ENCODE measurements at regions not wholly inside any gene's neighbourhood (a gene's known extent, or its start where the extent isn't known, plus 50 kb on each side); places are given as distances from the start of the nearest gene placed in this dataset.

- Histone ChIP-seq H3K27ac (no peak overlapping the region), H3K4me3 (ENCODE audit: low read depth, low read length) (no peak overlapping the region), H3K36me3 (no peaks in the 10 kb centered on the region), H3K9me3 (ENCODE audit: severe bottlenecking) (no peaks in the 10 kb centered on the region), H3K27me3 (ENCODE audit: insufficient read depth, low read depth, severe bottlenecking) (no peaks in the 10 kb centered on the region)
- TF ChIP-seq CTCF (IDR thresholded peaks at IDR 0.05; ENCODE audit: low read depth, low read length): no peak
- DNase-seq: no peak
Measured at GRCh38 chr5:145204743-145205142, 630.4 kb downstream of the PRELID2 start.

DNA sequence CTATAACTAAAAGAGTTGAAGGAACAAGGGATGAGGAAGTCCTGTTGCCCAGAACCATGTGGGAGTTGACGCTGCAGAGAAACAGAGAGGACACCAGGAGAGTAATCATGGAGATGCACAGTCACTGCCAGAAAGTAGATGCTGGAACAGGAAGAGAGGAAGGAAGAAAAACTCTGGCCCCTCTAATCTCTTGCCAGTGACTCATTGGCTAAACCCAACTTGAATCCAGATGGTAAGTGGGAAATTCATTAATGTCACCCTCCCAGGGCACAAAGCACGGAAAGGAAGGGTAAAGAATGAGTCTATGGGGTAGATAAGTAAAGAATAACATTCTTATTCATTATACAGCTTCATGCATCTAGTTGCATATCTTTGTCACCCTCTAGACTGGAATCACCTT lies 631.9 kb downstream of the PRELID2 start:
- DNase-seq: no peak
- Histone ChIP-seq H3K9me3 (ENCODE audit: severe bottlenecking) (no peaks in the 10 kb centered on the region), H3K4me3 (ENCODE audit: low read depth, low read length) (no peak overlapping the region), H3K36me3 (no peaks in the 10 kb centered on the region), H3K27ac (no peak overlapping the region), H3K27me3 (ENCODE audit: insufficient read depth, low read depth, severe bottlenecking) (no peaks in the 10 kb centered on the region)
- no peak for TF ChIP-seq CTCF (IDR thresholded peaks at IDR 0.05; ENCODE audit: low read depth, low read length)

- no peak overlapping the region for H3K4me3 ChIP-seq (ENCODE audit: low read depth, low read length)
- no peak for DNase-seq
- no peaks in the 10 kb centered on the region for H3K9me3 ChIP-seq (ENCODE audit: severe bottlenecking)
- H3K27ac ChIP-seq: no peak overlapping the region
- no peaks in the 10 kb centered on the region for H3K36me3 ChIP-seq
- TF ChIP-seq CTCF (IDR thresholded peaks at IDR 0.05; ENCODE audit: low read depth, low read length): no peak
- H3K27me3 ChIP-seq (ENCODE audit: insufficient read depth, low read depth, severe bottlenecking): no peaks in the 10 kb centered on the region
Measured at GRCh38 chr5:145198525-145199260, 636.4 kb downstream of the PRELID2 start.

DNA sequence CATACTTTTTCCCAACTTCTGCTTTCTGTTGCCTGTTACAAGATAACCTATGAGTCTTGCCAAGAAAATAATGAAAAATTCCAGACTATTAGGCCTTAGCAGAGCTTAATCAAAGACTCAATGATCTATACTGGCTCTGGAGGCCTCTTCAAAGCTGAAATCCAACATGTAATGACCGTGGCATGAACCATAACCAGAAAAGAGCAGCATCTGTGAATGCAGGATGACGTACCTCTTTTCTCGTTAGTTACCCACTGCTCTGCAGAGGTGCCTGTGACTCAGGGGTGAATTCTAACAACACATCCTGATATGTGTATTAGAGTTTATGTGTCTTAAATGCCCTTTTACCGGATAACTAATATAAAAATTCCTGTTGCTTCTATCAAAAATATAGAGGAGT lies 645.4 kb downstream of the PRELID2 start:
- no peaks in the 10 kb centered on the region for H3K9me3 ChIP-seq (ENCODE audit: severe bottlenecking)
- H3K36me3 ChIP-seq: no peaks in the 10 kb centered on the region
- H3K27ac ChIP-seq: no peak overlapping the region
- no peaks in the 10 kb centered on the region for H3K27me3 ChIP-seq (ENCODE audit: insufficient read depth, low read depth, severe bottlenecking)
- H3K4me3 ChIP-seq (ENCODE audit: low read depth, low read length): no peak overlapping the region
- DNase-seq: no peak
- TF ChIP-seq CTCF (IDR thresholded peaks at IDR 0.05; ENCODE audit: low read depth, low read length): no peak

GRCh38 chr5:145180371-145180770 lies 654.8 kb downstream of the PRELID2 start:
- H3K27ac ChIP-seq: no peak overlapping the region
- no peak for TF ChIP-seq CTCF (IDR thresholded peaks at IDR 0.05; ENCODE audit: low read depth, low read length)
- no peaks in the 10 kb centered on the region for H3K9me3 ChIP-seq (ENCODE audit: severe bottlenecking)
- no peak for DNase-seq
- H3K36me3 ChIP-seq: no peaks in the 10 kb centered on the region
- no peak overlapping the region for H3K4me3 ChIP-seq (ENCODE audit: low read depth, low read length)
- no peaks in the 10 kb centered on the region for H3K27me3 ChIP-seq (ENCODE audit: insufficient read depth, low read depth, severe bottlenecking)
